Fibroblast of lung (primary cell): ENCODE measurements at regions not wholly inside any gene's neighbourhood (a gene's known extent, or its start where the extent isn't known, plus 50 kb on each side); places are given as distances from the start of the nearest gene placed in this dataset.
A peak's percentile ranks its signal among the peaks of the same experiment; 100 is the strongest.

Experiments used
- DNase-seq, 2 donors: peaks; one replicate each; pipeline versions ENCODE4 v3.0.0 to v3.0.0-alpha.2; 2010; ENCODE audit warnings: low read depth in 2 of 2
- H2AFZ ChIP-seq: 2 replicates; pipeline ENCODE4 v1.5.1; 2012; ENCODE audit warnings: low read length, control low read depth, inconsistent platforms
- H3K27ac ChIP-seq: 2 replicates; pipeline ENCODE4 v1.5.1; 2011; ENCODE audit warnings: low read length, control low read depth; ENCODE audit not compliant: insufficient read depth
- H3K27me3 ChIP-seq: 2 replicates; pipeline ENCODE4 v1.5.1; 2011; ENCODE audit warnings: mild to moderate bottlenecking, low read length; ENCODE audit not compliant: control insufficient read depth, insufficient read depth
- H3K36me3 ChIP-seq: 2 replicates; pipeline ENCODE4 v1.5.1; 2011; ENCODE audit warnings: low read length; ENCODE audit not compliant: control insufficient read depth, insufficient read depth
- H3K4me1 ChIP-seq: 2 replicates; pipeline ENCODE4 v1.5.1; 2011; ENCODE audit warnings: low read length; ENCODE audit not compliant: control insufficient read depth, insufficient read depth; ENCODE audit errors: extremely low read depth
- H3K4me2 ChIP-seq: 2 replicates; pipeline ENCODE4 v1.5.1; 2011; ENCODE audit warnings: low read length, control low read depth; ENCODE audit not compliant: insufficient read depth; ENCODE audit errors: extremely low read depth
- H3K4me3 ChIP-seq, 4 experiments: fragments of 200-600 bp in 1 of 4; sonication (generic) in 1 of 4; replicated peaks in 1 of 4; 2 replicates each; pipeline ENCODE4 v1.5.1; 2011 to 2016; ENCODE audit warnings: low read length in 4 of 4, low read depth in 3 of 4, mild to moderate bottlenecking in 3 of 4, control low read depth in 2 of 4, inconsistent platforms in 1 of 4, mixed read lengths in 1 of 4; ENCODE audit not compliant: insufficient read depth in 1 of 4; ENCODE audit errors: control extremely low read depth in 1 of 4
- H3K79me2 ChIP-seq: 2 replicates; pipeline ENCODE4 v1.5.1; 2012; ENCODE audit warnings: mild to moderate bottlenecking, low read length, inconsistent platforms; ENCODE audit not compliant: control insufficient read depth, insufficient read depth
- H3K9ac ChIP-seq: 2 replicates; pipeline ENCODE4 v1.5.1; 2011; ENCODE audit warnings: mild to moderate bottlenecking, low read length, control low read depth; ENCODE audit not compliant: insufficient read depth
- H3K9me3 ChIP-seq: 2 replicates; pipeline ENCODE4 v1.5.1; 2012; ENCODE audit warnings: low read depth, low read length; ENCODE audit not compliant: control insufficient read depth, insufficient read depth
- H4K20me1 ChIP-seq: 2 replicates; pipeline ENCODE4 v1.5.1; 2011; ENCODE audit warnings: low read length; ENCODE audit not compliant: control insufficient read depth, insufficient read depth; ENCODE audit errors: extremely low read depth
- CTCF ChIP-seq, 2 donors: IDR thresholded peaks in 1 of 2; conservative IDR thresholded peaks in 1 of 2; 1 replicate in 1 of 2; 2 replicates in 1 of 2; pipeline ENCODE4 v1.5.1; 2011 to 2012; ENCODE audit warnings: low read length in 2 of 2, control low read depth in 1 of 2, inconsistent platforms in 1 of 2, low read depth in 1 of 2, mild to moderate bottlenecking in 1 of 2
- EZH2 ChIP-seq: IDR thresholded peaks from 2 replicates; pipeline ENCODE4 v1.5.1; 2012; ENCODE audit warnings: low read length, control low read depth, mild to moderate bottlenecking; ENCODE audit errors: missing control alignments

- Histone ChIP-seq H2AFZ (no peak overlapping the region), H3K9ac (no peak overlapping the region), H3K4me2 (no peak overlapping the region), H3K27me3 (no peaks in the 10 kb centered on the region), H3K27ac (no peak overlapping the region), H3K4me3 (no peak overlapping the region), H3K36me3 (no peaks in the 10 kb centered on the region), H3K9me3 (no peaks in the 10 kb centered on the region), H3K4me1 (no peaks in the 10 kb centered on the region), H4K20me1 (no peaks in the 10 kb centered on the region), H3K79me2 (no peaks in the 10 kb centered on the region)
- peak in 1 of 2 donors; percentile 15 for DNase-seq
- TF ChIP-seq CTCF (conservative IDR thresholded peaks at IDR 0.05 in 1 of 2, IDR thresholded peaks at IDR 0.05 in 1 of 2; ENCODE audit: low read depth in 1 of 2, low read length in 2 of 2): no peak
- TF ChIP-seq EZH2: no peak
Observed at GRCh38 chr2:198456418-198456817, 652.0 kb downstream of the PLCL1 start.

- Histone ChIP-seq H3K36me3 (no peaks in the 10 kb centered on the region), H3K4me2 (no peak overlapping the region), H3K4me1 (no peaks in the 10 kb centered on the region), H3K79me2 (no peaks in the 10 kb centered on the region), H4K20me1 (no peaks in the 10 kb centered on the region), H3K9ac (no peak overlapping the region), H3K4me3 (no peak overlapping the region), H3K27me3 (no peaks in the 10 kb centered on the region), H3K27ac (no peak overlapping the region), H3K9me3 (no peaks in the 10 kb centered on the region), H2AFZ (no peak overlapping the region)
- DNase-seq: no peak
- TF ChIP-seq EZH2 (no peak), CTCF (conservative IDR thresholded peaks at IDR 0.05 in 1 of 2, IDR thresholded peaks at IDR 0.05 in 1 of 2; ENCODE audit: low read depth in 1 of 2, low read length in 2 of 2) (no peak)
Observed at GRCh38 chr2:198453866-198454265, 649.5 kb downstream of the PLCL1 start.

GRCh38 chr2:198452327-198452726 is 647.9 kb downstream of the PLCL1 start:
- Histone ChIP-seq H3K27ac (no peak overlapping the region), H3K4me2 (no peak overlapping the region), H3K4me3 (no peak overlapping the region), H3K4me1 (no peaks in the 10 kb centered on the region), H4K20me1 (no peaks in the 10 kb centered on the region), H3K36me3 (no peaks in the 10 kb centered on the region), H3K27me3 (no peaks in the 10 kb centered on the region), H3K9me3 (no peaks in the 10 kb centered on the region), H3K79me2 (no peaks in the 10 kb centered on the region), H3K9ac (no peak overlapping the region), H2AFZ (no peak overlapping the region)
- DNase-seq: no peak
- TF ChIP-seq CTCF (conservative IDR thresholded peaks at IDR 0.05 in 1 of 2, IDR thresholded peaks at IDR 0.05 in 1 of 2; ENCODE audit: low read depth in 1 of 2, low read length in 2 of 2) (no peak), EZH2 (no peak)
